ENCODE measurements at regions not wholly inside any gene's neighbourhood (a gene's known extent, or its start where the extent isn't known, plus 50 kb on each side); places are given as distances from the start of the nearest gene placed in this dataset.

DNA sequence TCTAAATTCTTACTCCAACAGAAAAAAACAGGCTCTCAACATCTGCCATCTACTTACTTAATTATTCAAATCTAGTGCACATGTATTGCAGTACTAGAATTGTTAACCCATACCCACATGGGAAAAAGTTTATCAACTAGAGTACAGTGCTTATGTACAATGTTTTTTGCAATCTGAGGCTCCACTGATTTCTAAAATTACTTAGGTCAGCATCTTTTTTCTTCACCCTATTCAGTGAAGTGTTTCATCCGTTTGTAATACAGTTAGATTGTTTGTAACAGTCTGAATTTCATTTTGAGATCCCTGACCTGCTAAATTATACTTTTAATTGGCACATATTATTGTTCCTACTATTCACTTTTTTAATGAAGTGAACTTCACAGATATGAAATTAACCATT, 402.2 kb downstream of the FOXA2 start:
- no peak for DNase-seq (ENCODE audit: low read depth, low spot score)
- no peaks in the 10 kb centered on the region for H3K36me3 ChIP-seq (ENCODE audit: control insufficient read depth in 2 of 2, extremely low read depth in 1 of 2, insufficient read depth in 2 of 2, low read length in 2 of 2)
- H3K4me1 ChIP-seq (ENCODE audit: control insufficient read depth, extremely low read depth, insufficient read depth, low read length) = no peaks in the 10 kb centered on the region
- H3K9me1 ChIP-seq (ENCODE audit: control insufficient read depth, extremely low read depth, insufficient read depth, low read length) = no peaks in the 10 kb centered on the region
- H3K27me3 ChIP-seq (ENCODE audit: control insufficient read depth, extremely low read depth, insufficient read depth, low read length) = no peaks in the 10 kb centered on the region
- H3K4me3 ChIP-seq (ENCODE audit: control insufficient read depth in 2 of 3, extremely low read depth in 1 of 3, insufficient read depth in 2 of 3, low read depth in 1 of 3, low read length in 3 of 3) = no peak overlapping the region
- no peak for TF ChIP-seq EZH2 (IDR thresholded peaks at IDR 0.05; ENCODE audit: low read length)
- TF ChIP-seq, protein P1, sequence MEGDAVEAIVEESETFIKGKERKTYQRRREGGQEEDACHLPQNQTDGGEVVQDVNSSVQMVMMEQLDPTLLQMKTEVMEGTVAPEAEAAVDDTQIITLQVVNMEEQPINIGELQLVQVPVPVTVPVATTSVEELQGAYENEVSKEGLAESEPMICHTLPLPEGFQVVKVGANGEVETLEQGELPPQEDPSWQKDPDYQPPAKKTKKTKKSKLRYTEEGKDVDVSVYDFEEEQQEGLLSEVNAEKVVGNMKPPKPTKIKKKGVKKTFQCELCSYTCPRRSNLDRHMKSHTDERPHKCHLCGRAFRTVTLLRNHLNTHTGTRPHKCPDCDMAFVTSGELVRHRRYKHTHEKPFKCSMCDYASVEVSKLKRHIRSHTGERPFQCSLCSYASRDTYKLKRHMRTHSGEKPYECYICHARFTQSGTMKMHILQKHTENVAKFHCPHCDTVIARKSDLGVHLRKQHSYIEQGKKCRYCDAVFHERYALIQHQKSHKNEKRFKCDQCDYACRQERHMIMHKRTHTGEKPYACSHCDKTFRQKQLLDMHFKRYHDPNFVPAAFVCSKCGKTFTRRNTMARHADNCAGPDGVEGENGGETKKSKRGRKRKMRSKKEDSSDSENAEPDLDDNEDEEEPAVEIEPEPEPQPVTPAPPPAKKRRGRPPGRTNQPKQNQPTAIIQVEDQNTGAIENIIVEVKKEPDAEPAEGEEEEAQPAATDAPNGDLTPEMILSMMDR (optimal IDR thresholded peaks at IDR 0.05 in 1 of 3, IDR thresholded peaks at IDR 0.05 in 1 of 3, conservative IDR thresholded peaks at IDR 0.05 in 1 of 3; ENCODE audit: extremely low read depth in 1 of 3, insufficient read depth in 2 of 3, low read length in 3 of 3) = no peak
- dilution Hi-C loops (cut with MboI; ENCODE audit: extremely low pct_ligation_motif_present, low sequenced_read_pairs) = no loop called here
- no peak overlapping the region for H3K9ac ChIP-seq (ENCODE audit: control insufficient read depth, extremely low read depth, insufficient read depth, low read length)
- H3K4me2 ChIP-seq (ENCODE audit: control insufficient read depth, extremely low read depth, insufficient read depth, low read depth, low read length) = no peak overlapping the region
- H3K9me3 ChIP-seq (ENCODE audit: control insufficient read depth, low read depth, low read length) = no peaks in the 10 kb centered on the region
- no peak overlapping the region for H3K27ac ChIP-seq (ENCODE audit: control insufficient read depth, insufficient read depth, low read length)
- no peak for FAIRE-seq
- H3K79me2 ChIP-seq (ENCODE audit: control insufficient read depth, insufficient read depth, low read length) = no peaks in the 10 kb centered on the region
- no peak overlapping the region for H2AFZ ChIP-seq (ENCODE audit: control insufficient read depth, low read length)
- no peaks in the 10 kb centered on the region for H4K20me1 ChIP-seq (ENCODE audit: control insufficient read depth, extremely low read depth, insufficient read depth, low read length)

DNA sequence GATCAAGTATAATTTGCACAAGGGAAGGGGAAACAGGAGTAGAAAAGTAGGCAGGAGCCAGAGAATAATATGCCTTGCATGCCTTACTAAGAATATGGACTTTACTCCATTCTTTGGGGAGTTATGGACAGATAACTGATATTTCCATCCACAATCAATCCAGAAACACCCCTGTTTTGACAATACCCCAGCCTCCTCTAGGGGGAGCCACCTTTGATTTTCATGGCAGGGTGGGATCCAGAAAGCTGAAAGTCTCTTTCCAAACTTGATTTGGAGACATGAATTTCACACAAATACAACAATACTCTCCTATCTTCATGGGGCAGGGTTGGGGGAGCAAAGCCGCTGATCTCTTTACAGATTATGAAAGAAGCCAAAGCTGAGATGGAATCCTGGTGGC, 404.1 kb downstream of the FOXA2 start:
- H3K9ac ChIP-seq (ENCODE audit: control insufficient read depth, extremely low read depth, insufficient read depth, low read length) = no peak overlapping the region
- no peaks in the 10 kb centered on the region for H3K9me1 ChIP-seq (ENCODE audit: control insufficient read depth, extremely low read depth, insufficient read depth, low read length)
- no peaks in the 10 kb centered on the region for H3K4me1 ChIP-seq (ENCODE audit: control insufficient read depth, extremely low read depth, insufficient read depth, low read length)
- H3K4me2 ChIP-seq (ENCODE audit: control insufficient read depth, extremely low read depth, insufficient read depth, low read depth, low read length) = no peak overlapping the region
- H3K36me3 ChIP-seq (ENCODE audit: control insufficient read depth in 2 of 2, extremely low read depth in 1 of 2, insufficient read depth in 2 of 2, low read length in 2 of 2) = no peaks in the 10 kb centered on the region
- no peak for TF ChIP-seq EZH2 (IDR thresholded peaks at IDR 0.05; ENCODE audit: low read length)
- TF ChIP-seq, protein P1 (optimal IDR thresholded peaks at IDR 0.05 in 1 of 3, IDR thresholded peaks at IDR 0.05 in 1 of 3, conservative IDR thresholded peaks at IDR 0.05 in 1 of 3; ENCODE audit: extremely low read depth in 1 of 3, insufficient read depth in 2 of 3, low read length in 3 of 3) = peak; percentile 27 to 52 (median 37)
- no peak overlapping the region for H3K27ac ChIP-seq (ENCODE audit: control insufficient read depth, insufficient read depth, low read length)
- no peaks in the 10 kb centered on the region for H3K79me2 ChIP-seq (ENCODE audit: control insufficient read depth, insufficient read depth, low read length)
- no peak for FAIRE-seq
- no peak overlapping the region for H2AFZ ChIP-seq (ENCODE audit: control insufficient read depth, low read length)
- H3K4me3 ChIP-seq (ENCODE audit: control insufficient read depth in 2 of 3, extremely low read depth in 1 of 3, insufficient read depth in 2 of 3, low read depth in 1 of 3, low read length in 3 of 3) = no peak overlapping the region
- dilution Hi-C loops (cut with MboI; ENCODE audit: extremely low pct_ligation_motif_present, low sequenced_read_pairs) = no loop called here
- no peaks in the 10 kb centered on the region for H3K9me3 ChIP-seq (ENCODE audit: control insufficient read depth, low read depth, low read length)
- no peaks in the 10 kb centered on the region for H3K27me3 ChIP-seq (ENCODE audit: control insufficient read depth, extremely low read depth, insufficient read depth, low read length)
- H4K20me1 ChIP-seq (ENCODE audit: control insufficient read depth, extremely low read depth, insufficient read depth, low read length) = no peaks in the 10 kb centered on the region
- no peak for DNase-seq (ENCODE audit: low read depth, low spot score)
